ENCODE measurements at regions not wholly inside any gene's neighbourhood (a gene's known extent, or its start where the extent isn't known, plus 50 kb on each side); places are given as distances from the start of the nearest gene placed in this dataset.

DNA sequence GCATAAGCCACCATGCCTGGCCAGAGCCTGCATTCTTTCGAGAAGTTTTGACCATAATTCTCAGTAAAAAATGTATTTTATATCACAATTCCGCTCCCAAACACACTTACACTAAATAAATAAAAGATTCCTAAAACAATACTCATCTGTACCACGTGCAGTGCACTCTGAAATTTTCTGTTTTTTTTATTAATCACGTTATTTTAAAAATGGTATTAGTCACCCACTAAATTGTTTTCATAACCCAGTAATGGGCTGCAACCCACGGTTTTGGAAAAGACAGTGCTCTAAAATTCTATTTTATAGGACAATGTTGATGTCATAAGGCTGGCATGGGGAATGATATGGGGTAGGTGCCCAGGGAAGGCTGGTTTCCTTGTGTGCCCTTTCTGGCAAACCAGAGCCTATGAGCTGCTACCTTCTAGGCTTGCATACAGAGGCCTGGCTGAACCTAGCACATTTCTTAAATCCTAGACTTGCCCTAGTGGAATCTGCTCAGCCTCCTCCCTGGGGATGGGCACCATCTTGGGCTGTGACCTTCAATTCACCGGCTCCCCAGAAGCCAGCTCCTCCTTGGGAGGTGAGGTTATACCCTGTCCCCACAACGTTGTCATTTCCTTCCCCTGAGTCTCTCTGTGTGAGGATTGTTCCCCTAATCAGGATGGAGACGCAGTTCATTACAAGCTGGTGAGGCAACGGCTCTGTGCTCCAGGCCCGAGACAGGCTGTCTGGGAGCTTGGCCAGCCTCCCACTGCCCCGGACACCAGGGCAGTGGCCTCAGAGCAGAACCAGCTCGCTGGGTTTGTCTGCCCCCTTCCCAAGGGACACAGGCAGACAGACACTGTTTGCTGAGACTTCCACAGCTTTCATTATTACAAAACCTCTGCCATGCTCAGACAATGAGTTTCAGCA lies 116.5 kb upstream of the NAV2 start:
- DNase-seq, result no peak

DNA sequence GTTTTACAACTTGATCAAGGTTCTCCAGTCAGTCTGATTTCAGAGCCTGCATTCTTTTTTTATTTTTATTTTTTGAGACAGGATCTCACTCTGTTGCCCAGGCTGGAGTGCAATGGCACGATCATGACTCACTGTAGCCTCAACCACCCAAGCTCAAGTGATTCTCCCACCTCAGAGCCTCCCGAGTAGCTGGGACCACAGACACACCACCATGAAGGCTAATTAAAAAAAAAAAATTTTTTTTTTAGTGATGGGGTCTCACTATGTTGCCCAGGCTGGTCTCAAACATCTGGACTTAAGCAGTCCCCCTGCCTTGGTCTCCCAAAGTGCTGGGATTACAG lies 117.2 kb upstream of the NAV2 start:
- no peak for DNase-seq

DNA sequence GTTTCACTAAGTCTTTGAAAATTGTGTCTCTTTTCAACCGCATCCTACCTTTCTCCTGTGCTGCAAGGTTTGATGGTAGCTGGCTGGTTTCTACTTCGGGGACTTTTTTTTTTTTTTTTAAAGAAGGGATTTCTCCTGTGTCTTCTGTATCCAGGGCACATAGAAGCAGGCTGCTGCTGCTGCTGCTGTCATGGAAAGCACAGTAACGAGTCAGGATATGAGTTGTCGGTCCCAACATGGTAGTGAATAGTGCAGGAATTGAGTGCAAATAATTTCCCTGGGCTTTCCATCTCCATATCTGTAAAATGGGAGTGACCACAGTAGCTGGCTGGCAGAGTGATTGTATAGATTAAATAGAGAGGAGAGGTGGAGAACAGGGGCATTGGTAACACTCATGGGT lies 118.3 kb upstream of the NAV2 start:
- no peak for DNase-seq

GRCh38 chr11:19592842-19593241 lies 119.8 kb upstream of the NAV2 start:
- DNase-seq, result no peak

- DNase-seq, result no peak
Observed at GRCh38 chr11:19589567-19590260, 122.9 kb upstream of the NAV2 start.

DNA sequence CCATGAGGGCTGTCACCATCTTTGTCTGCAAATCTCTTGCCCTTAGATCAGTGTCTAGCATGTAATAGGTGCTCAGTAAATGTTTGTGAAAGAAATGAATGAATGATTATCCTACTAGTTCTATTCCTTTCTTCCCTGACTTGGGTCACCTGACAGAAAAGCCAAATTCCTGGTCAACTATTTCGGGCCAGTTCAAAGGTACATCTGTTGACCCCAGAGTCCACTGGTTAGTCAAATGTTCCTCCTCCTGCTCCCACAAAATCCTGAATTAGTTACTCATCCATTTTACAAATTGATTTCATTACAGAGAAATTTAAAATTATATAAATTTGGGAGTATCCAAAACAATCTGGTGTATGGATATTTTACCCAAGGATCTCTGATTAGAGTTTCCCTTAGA lies 124.7 kb upstream of the NAV2 start:
- DNase-seq, result no peak

- DNase-seq, result no peak
Observed at GRCh38 chr11:19580646-19581045, 132.0 kb upstream of the NAV2 start.

GRCh38 chr11:19579957-19580356 lies 132.7 kb upstream of the NAV2 start:
- DNase-seq, result no peak

DNA sequence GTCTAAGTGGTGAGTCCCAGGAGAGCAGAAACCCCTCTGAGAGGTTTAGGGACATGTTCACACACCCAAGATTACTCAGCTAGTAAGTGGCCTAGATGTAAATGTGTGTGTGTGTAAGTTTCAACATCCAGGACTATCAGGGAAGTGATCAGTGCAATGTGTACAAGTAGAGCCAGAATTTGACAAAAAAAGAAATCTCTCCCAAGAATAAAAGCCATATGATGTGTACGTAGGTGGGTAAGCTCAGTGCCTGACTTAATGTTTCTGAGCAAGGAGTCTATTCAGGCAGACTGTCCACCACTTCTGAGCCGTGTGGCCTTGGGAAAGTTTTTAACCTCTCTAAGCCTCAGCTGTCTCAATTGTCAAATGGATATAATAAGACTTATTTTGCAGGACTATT lies 133.8 kb upstream of the NAV2 start:
- DNase-seq, result no peak

DNA sequence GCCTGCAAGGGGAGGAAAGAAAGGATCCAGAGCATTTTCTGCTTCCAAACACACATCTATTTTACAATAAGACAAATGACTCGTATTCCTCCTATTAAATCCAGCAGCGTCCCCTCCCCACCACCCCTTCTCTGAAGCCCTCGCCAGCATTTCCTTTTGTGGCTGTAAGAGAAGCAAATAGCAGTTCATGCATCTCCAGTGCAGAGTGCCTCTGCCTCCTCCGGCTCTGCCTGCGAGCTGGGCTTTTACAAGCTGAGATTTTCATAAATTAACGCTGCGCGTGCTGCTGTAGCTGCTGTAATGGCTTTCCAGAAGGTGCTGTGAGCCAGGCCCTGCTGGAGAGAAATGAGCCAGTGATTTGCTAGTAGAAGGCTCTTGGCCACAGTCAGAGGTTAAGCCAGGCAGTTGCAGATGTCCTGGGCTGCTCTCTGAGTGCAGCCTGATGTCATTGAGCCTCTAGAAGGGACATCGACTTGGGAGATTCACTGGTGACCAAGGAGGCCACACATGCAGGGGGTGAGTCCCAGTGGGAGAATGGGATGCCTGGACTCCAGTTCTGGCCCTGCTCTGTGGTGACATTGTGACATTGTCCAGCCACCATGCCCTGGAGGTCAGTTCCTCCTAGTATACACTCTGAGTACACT lies 134.5 kb upstream of the NAV2 start:
- no peak for DNase-seq

DNA sequence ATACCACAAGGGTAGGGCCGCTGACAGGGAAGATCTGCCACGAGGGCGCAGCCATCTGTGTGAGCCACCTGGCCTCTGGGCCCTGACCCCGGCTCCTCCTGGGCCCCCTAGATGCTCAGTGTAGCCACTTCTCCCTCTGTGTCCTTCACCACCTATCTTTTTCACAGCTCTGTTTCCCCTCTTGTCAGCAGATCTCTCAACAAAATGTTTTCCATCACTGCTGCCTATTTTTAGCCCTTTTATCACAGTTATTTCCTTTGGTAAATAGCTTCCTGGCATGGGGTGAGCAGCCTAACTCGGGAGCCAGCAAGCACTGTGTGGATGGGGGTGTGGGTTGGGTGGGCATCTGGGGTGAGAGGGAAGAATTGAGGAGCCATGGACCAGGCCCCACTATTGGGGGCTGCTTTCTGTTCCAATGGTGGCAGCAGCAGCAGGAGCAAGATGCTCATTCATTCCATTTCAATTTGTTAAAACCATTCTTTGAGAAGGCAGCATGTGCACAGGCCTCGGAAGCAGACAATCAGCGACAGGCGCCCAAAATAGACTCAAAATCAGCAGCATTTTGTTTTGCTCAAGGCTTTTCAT lies 135.2 kb upstream of the NAV2 start:
- no peak for DNase-seq

- DNase-seq, result no peak
Observed at GRCh38 chr11:19576903-19577302, 135.7 kb upstream of the NAV2 start.

- no peak for DNase-seq
Observed at GRCh38 chr11:19576054-19576453, 136.6 kb upstream of the NAV2 start.

GRCh38 chr11:19574916-19575315 lies 137.7 kb upstream of the NAV2 start:
- DNase-seq, result no peak

DNA sequence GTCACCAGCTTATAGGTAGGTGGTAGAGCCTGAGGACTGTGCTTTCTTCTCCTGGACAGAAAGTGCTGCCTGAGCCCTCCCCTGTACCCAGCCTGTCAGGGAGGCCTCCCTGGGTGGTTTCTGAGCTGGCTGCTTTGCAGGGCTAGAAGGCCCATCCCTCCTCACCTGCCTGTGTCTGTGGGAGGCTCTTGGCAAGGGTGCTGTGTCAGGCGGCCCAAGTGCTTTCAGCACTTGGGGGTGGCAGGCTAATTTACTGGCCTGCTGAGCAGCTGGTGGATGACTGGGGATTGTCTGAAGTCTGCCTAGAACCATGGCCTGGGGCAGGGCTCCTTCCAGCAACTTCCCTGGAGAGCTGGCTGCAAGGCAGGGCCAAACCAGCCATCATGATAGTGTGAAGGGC lies 139.0 kb upstream of the NAV2 start:
- no peak for DNase-seq

- no peak for DNase-seq
Observed at GRCh38 chr11:19571906-19572305, 140.7 kb upstream of the NAV2 start.

- DNase-seq, result no peak
Observed at GRCh38 chr11:19570889-19571288, 141.7 kb upstream of the NAV2 start.

DNA sequence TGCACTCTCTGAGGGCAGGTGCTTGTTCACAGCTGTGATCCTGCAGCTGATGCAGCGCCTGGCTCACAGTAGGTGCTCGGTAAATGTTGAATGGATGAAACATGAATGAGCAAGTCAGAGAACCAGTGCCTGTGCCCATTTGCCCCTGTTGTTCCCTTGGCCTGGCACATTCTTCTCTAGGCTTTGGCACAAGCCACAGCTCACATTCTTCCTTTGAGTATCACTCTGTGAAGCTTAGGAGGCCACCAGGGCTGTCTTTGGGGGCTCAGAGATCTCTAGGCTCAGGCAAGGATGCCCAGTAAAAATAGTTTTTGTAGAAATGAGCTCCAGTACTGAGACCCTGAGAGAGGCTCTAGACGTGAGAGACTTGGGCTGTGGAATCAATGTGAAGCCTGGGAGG lies 144.6 kb upstream of the NAV2 start:
- DNase-seq, result no peak

- DNase-seq, result no peak
Observed at GRCh38 chr11:19566583-19567379, 145.9 kb upstream of the NAV2 start.

GRCh38 chr11:19565639-19566038 lies 147.0 kb upstream of the NAV2 start:
- no peak for DNase-seq

DNA sequence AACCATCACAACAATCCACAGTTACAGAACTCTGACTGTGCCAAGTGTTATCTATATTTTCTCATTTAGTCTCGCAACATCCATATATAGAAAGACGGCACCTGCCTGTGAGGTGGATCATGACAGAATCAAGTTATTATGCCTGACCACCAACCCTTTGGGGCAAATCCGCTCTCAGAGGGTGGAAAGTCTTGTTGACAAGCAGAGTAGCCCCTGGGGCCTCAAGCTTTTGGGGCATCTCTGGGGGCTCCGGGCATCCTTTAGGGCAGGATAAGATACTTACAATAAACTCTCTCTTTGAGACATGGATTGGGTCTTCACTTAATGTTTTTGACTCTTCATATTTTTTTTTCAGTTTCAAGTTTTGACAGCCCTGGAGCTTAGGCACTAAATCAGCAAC lies 150.5 kb upstream of the NAV2 start:
- DNase-seq, result no peak

- DNase-seq, result no peak
Observed at GRCh38 chr11:19561011-19561410, 151.6 kb upstream of the NAV2 start.
